Renal pelvis (tissue), 1 donor: ENCODE measurements at regions not wholly inside any gene's neighbourhood (a gene's known extent, or its start where the extent isn't known, plus 50 kb on each side); places are given as distances from the start of the nearest gene placed in this dataset.

Source experiments
- DNase-seq: peaks from one replicate; pipeline ENCODE4 v3.0.0-alpha.2; 2013

DNA sequence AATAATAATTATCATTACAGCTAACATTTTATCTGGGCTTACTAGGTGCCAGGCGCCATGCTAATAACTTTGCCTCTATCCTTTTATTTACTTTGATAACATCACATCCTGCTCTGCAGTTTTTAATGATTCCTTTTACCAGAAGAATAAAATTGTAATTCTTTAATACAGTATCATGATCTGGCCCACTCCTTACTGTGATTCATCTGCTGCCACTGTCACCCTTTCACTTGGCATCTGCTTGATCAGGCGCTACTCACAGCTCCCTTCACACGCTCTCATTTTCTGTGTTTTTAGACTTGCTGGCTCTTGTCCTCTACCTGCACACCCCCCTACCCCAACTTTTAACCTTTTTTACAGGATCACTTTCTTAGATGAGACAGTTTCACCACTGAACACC is 167.5 kb downstream of the NTMT2 start:
- DNase-seq, result no peak

DNA sequence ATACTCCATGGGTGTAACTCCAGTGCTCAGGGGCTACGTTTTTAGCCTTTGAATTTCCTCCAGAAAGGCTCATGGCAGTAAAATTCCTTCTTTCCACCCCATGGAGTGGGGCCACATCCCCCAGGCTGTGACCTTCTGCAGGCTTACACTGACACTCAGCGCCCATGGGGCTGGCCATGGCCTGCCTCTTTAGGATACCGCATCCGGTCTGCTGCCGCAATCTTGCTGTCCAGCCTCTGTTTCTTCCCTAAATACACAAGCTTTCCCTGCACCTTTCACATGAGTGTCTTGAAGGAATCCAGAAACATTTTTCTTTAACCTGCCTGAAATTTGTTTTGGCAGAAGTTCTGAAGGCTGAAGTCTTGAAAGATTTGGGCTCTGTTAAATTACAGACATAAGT is 170.5 kb downstream of the NTMT2 start:
- DNase-seq, result no peak

DNA sequence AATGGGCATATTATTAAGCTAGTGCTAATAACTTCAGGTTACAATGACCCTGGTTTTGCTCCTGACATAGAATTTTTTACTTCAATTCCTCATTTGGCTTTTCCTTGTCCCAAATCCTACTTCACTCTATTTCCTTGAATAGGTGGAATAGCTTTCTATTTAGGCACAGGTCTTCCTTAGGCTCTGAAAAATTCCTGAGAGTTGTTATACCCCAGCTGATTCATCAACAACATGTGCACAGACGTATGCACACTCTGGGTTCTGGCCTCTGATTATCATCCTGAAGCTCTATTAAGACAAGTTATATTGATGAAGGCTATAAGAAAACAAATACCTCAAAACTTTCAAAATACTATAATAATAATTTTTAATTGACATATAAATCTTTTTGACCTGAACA is 172.4 kb downstream of the NTMT2 start:
- no peak for DNase-seq

DNA sequence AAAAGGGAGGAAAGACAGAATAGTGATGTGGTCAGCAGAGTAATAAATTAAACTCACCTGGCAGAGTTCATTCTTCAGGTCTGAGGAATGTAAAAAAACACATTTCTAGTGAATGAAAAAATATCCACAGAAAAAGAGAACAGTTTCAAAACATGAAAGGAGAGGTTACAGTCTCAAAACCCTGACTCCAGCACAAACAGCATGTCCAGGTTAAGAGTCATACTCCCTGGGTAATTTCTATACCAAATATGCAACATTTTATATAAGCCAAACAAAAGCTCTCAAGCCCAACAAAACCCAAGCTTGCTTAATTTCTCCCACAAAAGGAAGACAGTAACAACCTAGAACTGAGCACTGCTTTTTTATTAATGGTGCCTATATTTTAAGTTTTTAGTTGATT is 173.0 kb downstream of the NTMT2 start:
- no peak for DNase-seq

DNA sequence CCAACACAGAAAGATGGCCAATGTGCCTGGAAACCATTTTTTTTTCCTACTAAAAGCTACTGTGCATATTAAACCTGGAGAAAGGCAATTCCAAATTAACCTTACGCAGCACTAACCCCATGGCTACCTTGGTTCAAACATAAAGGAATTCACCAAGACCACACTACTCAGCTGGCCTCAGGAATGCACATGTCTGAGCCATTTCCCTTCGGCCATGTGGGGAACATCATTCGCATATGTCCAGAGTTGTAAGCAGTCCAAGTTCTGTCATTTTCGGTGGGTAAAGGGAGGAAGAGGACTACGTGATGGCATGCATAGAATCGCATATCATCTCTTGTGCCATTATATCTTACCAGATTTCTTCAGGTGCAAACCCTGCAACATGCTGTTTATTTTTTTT is 175.4 kb downstream of the NTMT2 start:
- DNase-seq, result no peak

DNA sequence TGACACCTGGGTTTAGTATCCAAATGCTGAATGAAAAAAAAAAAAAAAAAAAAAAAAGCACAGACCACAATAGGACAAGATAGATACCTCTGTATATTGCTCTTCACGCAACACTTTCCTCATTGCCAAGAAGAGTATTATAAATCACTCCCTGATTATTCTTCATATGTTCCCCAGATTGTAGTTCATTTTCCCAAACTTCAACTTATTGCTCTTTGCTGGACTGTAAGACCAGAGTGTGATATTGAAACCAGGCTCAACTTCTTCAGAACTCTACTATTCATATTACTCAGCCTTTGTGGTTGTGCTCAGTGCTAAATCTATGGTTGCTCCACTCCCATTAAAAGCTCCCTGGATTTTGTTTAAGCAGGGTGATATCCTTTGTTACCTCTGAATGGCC is 180.4 kb downstream of the NTMT2 start:
- DNase-seq, result no peak

DNA sequence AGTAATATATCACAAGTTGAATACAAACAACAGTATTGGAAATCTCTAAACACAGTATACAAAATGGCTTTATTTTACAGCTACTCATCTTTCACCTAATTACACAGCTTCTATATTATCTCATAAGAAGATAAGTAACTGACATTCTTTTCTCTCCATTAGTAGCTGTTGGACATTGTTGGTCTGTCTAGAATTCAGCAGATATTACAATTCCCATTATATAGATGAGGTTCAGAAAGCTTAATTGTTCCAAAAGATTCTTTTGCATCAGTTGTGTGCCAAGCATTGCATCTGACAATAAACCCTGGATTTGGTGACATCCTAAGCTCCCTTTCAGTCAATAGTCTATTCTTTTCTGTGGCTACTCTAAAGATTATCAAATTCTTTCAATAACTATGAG is 187.0 kb downstream of the NTMT2 start:
- no peak for DNase-seq

DNA sequence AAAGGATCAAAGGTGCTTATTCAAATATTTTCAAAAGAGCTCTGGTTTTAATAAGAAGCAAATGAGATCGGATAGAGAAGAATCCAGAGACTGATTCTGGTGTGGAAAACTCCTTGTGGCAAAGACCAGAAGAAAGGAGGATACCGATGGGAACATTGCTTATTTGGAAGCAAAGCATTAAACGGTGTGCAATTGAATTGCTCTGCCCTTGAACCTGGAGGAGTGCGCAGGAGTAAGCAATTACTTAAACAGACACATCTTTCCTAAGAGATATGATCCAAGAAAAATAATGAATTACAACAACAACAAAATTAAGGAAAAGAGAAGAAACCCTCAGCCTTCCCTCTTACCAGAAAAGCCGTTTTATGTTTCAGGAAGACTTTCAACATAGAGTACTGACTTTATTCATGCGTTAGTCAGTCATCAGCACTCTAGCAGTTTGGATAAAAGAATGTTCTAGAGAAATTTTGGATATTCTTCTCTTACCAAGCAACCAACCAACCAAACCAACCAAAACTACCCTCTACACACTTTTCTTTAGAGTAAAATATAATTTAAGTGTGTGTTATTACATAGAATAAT is 191.7 kb downstream of the NTMT2 start:
- no peak for DNase-seq

DNA sequence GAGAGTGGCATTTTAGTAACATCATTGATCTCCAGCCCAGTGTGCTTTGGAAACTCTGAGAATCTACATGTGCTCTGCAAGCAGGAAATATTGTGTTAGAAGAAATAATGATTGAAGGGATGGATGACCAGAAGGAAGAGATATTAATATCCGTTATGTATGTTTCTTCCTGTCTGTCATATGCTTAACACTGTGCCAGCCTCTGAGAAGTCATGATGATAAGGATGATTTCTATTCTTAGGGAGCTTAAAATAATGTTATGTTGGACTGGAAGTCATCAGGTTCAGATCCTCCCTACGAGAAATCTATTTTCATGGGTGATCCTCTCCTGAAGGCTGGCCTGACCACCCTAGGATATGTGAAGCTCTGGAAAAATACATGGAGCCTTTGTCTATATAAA is 192.4 kb upstream of the GORAB start:
- no peak for DNase-seq

DNA sequence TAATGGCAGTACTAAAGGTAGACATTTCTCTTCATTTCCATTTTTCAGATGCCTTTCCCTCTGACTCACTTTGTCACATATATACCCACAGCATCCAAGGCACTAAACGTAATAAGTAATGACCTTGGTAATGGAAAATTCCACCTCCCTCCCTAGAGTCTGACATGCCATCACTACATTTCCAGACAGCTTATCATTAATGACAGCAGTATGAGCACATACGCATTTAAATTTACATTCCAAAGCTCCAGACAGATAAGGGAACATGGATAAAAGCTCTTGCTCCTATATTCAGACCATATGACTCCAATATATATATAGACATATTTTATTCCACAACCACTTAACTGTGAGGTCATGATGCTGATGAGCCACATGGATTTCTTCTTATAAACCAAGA is 191.7 kb upstream of the GORAB start:
- no peak for DNase-seq

DNA sequence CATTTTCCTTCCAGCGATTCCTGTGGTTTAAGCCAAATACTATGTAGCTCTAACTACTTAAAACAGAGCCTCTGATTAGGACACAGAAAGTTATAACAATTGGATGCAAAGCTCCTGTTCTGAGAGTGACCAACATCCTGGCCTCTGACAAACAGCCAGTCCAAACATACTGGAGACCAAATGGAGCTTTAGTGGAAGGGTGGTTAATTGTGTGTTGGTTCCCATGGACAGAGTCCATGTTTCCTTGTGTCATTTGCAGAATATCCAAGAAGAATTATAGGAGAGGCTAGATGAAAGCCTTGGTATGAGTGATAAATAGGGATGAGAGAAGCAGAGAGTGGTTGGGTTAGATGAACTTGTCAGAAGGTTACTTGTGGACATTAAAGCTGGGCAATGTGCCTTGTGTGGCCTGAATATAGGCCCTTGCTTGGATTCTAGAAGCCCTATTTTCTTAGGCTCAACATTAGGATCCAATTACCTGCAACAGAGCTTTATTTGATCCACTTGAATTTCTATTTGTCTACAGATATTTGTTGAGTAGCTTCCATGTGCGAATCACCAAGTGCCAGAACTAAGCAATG is 180.5 kb upstream of the GORAB start:
- DNase-seq, result no peak

DNA sequence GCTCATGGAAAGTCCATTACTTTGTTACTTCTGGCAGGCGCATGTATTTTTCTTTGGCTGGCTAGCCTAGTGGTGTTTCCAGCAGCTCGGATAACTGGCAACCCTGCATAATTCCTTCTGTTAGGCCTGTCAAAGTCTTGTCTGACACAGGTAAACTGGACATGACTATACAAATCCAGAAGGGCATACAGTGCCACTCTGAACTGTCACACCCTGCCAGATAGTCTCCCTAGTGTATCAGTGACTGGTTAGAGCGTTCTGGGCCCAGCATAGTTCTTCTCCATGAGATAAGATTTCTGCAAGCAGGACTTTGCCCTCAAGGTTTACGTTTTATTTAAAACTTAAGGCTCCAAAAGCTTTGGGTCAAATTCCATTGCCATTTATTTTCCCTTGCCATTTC is 177.7 kb upstream of the GORAB start:
- DNase-seq, result no peak

DNA sequence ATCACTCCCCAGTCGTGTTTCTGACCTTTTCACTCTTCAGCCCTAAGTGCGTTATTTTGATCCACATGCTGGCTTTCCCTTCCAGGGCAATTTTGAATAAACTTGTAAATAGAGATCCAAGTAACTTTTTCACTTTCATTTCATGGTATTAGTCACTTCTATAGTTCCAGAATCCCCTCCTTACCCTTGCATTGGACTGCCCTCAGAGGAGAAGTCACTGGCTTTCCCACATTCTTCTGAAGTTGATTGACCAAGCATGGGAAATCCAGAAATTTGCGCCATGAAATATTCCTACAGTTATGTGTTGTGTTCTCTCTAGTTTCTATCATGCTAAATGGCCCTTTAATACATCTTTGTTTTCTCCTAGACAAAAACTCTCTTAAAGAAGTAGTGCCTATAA is 177.3 kb upstream of the GORAB start:
- no peak for DNase-seq

DNA sequence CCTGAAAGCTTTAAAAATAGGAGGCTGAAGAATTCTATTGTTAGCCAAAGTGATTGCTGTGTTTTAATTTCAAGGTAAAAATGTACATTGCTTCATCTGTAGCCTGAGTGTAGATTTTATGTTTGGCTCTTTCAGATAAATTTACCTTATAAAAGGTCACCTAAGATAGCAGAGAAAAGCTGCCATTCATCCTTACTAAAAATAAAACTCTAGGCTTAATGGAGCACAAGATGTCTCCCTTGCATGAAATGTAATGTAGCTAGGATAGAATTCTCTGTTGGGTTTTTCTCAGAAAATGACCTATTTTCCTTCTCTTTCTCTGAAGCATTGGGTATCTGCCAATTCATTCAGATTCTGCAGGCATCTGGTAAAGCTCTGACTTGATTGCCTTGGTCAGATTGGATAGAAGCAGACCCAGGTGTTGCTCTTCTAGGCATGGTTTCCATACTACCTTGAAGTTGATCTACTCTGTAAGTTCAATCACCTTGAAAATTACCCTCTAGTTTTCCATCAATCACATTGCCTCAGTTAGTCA is 176.6 kb upstream of the GORAB start:
- DNase-seq, result no peak

DNA sequence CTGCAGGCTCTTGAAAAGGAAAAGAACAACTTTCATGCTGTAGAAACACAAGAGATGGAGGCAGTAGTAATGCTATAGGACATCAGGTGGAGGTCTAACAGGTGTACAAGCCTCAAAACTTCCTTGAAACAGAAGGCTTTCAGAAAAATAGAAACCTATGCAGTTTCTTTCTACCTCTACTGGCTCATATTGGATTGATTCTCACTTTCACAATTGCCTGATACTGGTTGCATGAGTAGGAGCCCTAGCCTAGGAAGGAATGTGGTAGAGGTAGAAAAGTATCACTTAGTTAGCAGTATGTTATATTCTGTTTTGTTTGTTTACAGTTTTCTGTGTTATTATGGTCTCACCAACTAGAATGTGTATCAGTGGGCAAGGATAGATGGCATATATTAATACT is 175.4 kb upstream of the GORAB start:
- no peak for DNase-seq

DNA sequence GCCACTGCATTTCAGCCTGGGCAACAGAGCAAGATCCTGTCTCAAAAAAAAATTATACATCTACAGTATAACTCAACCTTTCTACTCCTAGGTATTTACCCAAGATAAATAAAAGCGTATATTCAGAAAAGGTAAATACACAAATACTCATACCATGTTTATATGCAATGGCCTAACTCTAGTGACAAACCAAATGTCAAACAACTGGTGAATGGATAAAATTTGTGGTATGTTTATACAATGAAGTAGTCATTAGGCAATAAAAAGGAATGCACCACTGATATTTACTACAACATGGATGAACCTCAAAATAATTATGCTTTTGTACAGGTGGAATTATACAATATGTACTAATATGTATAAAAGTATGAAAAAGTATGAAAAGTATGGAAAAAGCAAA is 174.2 kb upstream of the GORAB start:
- no peak for DNase-seq

DNA sequence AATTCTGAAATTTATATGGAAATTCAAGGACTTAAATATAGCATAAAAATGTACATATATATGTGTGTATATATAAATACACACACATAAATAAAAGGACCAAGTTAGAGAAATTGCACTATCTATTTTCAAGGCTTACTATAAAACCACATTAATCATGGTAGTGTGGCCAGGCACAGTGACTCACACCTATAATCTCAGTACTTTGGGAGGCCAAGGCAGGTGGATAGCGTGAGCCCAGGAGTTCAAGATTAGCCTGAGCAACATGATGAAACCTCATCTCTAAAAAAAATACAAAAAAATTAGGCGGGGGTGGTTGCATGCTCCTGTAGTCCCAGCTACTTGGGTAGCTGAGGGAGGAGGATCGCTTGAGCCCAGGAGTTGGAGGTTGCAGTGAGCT is 171.4 kb upstream of the GORAB start:
- no peak for DNase-seq

DNA sequence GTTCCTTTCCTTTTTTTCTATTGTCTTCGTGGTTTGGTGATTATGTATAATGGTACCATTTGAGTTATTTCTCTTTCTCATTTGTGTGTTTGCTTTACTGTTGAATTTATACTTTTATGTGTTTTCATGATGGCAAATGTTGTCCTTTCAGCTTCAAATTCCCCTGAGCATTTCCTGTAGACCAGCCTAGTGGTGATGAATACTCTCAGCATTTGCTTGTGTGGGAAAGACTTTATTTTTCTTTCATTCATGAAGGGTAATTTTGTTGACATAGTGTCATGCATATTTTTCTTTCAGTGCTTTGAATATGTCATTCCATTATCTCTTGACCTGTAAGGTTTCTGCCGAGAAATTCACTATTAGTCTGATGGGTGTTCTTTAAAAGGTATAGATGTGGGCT is 166.6 kb upstream of the GORAB start:
- DNase-seq, result no peak

DNA sequence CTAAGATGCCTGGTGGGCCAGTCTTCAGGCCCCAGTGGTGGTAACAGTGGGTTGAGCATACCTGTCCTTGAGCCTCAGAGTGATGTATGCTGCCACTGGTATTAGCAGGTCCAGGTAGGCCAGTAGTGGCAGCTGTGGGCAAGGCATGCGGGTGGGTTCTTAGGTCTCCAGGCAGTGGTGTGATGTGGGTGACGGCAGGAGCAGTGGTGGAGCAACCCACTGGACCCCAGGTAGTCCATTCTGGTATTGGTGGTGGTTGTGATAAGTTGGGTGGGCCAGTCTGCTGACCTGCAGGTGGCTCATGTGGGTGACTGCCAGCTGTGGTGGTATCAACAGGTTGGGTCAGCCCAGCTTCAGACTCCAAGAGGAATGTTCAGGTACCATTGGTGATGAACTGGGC is 165.0 kb upstream of the GORAB start:
- no peak for DNase-seq

DNA sequence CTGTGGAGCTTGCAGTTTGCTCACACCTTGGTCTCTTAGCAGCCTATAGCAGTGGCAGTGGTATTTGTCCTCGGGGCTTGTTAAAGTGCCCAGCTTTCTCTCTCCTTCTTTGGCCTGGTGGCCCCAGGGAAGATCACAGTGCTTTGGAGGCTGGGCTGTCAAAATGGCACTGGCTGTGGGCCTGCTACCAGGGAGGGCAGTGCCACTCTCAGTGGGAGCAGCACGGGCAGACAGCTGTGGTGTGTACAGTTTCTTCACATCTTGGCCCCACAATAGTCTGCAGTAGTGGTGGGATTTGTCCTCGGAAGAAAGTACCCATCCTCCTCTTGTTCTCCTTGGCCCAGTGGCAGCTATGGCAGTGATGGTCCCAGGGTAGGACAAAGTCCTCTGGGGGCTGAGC is 164.4 kb upstream of the GORAB start:
- no peak for DNase-seq

DNA sequence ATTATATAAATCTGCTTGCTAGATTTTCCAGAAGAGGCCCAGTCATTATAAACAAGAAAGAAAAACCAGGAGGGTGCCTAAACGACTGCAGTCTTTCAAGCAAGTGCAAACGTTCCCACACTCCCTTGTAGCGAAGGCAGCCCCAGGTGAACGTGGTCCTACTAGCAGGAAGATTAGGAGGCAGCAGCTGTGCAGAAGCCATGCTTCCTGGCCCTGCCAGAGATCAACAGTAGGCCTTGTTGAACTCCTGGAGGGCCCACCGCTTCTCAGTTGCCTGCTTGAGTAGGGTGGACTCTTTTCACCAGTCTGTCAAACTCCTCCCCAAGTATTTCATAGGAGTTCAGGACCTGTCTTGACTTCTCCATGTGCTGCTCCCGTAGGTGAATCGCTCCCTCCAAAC is 163.0 kb upstream of the GORAB start:
- no peak for DNase-seq

DNA sequence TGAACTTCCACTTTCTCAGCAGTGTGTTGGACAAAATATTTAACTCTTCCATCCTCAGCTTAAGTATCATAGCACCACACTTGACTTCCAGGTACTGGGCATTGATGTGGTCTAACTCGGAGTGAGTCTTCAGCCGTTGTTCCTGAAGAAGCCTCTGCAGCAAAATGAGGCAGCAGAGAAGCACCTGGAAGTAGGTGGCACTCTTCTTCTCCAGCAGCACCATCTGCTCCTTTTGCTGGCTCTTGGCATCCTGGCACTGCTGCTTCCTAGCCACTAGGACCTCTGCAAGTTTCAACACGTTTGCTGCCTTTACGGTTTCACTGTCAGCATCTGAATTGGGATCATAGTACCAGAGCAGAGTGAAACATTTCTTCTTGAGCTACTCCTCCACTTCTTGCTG is 162.5 kb upstream of the GORAB start:
- DNase-seq, result no peak

DNA sequence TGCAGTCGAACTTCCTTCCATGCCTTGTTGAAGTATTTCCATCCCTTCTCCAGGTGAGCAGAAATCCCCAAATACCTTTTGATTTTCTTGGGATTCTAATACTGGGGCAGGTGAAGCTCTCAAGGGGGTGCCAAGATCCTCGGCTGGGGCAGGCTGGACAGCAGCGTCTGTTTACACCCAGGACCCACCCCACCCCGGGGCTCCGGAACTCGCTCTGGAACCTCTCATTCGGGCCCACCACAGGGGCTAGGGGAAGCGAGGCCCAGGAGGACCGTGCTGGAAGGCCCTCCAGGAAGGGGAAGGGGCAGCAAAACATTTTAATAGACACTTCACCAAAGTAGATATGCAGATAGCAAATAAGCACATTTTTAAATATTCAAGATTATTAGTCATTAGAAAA is 161.9 kb upstream of the GORAB start:
- DNase-seq, result no peak

DNA sequence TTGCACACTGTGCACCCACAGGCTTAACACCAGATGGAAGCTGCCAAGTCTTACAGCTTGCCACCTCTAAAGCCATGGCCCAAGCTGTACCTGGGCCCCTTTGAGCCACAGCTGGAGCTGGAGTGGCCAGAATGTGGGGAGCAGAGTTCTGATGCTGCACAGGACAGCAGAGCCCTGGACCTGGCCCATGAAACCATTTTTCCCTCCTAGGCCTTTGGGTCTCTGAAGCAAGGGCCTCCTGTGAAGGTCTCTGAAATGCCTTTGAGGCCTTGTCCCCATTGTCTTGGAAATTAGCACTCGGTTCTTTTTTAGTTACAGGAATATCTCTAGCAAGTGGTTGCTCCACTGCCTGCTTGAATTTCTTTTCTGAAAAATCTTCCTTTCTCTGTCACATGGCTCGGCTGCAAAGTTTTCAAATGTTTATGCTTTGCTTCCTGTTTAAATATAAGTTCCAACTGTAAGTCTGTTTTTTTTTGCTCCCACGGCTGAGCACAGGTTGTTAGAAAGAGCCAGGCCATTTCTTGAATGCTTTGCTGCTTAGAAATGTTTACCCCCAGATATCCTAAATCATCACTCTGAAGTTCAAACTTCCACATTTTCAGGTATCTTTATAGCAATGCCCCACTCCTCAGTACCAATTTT is 156.8 kb upstream of the GORAB start:
- no peak for DNase-seq
